ENCODE measurements at regions not wholly inside any gene's neighbourhood (a gene's known extent, or its start where the extent isn't known, plus 50 kb on each side); places are given as distances from the start of the nearest gene placed in this dataset.

- no peak for TF ChIP-seq CREB1 (IDR thresholded peaks at IDR 0.05; ENCODE audit: low read depth)
- no peak for TF ChIP-seq RAD21 (IDR thresholded peaks at IDR 0.05; ENCODE audit: low read depth)
- TF ChIP-seq NFIC (IDR thresholded peaks at IDR 0.05), result no peak
- no peak for TF ChIP-seq EP300 (IDR thresholded peaks at IDR 0.05; ENCODE audit: borderline replicate concordance)
- no peak for TF ChIP-seq TCF12 (IDR thresholded peaks at IDR 0.05; ENCODE audit: low read depth)
- no peak for TF ChIP-seq EGR1 (IDR thresholded peaks at IDR 0.05)
- no peak for TF ChIP-seq TEAD4 (IDR thresholded peaks at IDR 0.05)
- TF ChIP-seq CEBPB (IDR thresholded peaks at IDR 0.05), result no peak
- no peak for TF ChIP-seq YY1 (IDR thresholded peaks at IDR 0.05; ENCODE audit: low read depth)
- TF ChIP-seq ZBTB7A (IDR thresholded peaks at IDR 0.05; ENCODE audit: low read depth), result no peak
- TF ChIP-seq, protein P1, sequence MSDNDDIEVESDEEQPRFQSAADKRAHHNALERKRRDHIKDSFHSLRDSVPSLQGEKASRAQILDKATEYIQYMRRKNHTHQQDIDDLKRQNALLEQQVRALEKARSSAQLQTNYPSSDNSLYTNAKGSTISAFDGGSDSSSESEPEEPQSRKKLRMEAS (IDR thresholded peaks at IDR 0.05), result no peak
- TF ChIP-seq, protein P2, sequence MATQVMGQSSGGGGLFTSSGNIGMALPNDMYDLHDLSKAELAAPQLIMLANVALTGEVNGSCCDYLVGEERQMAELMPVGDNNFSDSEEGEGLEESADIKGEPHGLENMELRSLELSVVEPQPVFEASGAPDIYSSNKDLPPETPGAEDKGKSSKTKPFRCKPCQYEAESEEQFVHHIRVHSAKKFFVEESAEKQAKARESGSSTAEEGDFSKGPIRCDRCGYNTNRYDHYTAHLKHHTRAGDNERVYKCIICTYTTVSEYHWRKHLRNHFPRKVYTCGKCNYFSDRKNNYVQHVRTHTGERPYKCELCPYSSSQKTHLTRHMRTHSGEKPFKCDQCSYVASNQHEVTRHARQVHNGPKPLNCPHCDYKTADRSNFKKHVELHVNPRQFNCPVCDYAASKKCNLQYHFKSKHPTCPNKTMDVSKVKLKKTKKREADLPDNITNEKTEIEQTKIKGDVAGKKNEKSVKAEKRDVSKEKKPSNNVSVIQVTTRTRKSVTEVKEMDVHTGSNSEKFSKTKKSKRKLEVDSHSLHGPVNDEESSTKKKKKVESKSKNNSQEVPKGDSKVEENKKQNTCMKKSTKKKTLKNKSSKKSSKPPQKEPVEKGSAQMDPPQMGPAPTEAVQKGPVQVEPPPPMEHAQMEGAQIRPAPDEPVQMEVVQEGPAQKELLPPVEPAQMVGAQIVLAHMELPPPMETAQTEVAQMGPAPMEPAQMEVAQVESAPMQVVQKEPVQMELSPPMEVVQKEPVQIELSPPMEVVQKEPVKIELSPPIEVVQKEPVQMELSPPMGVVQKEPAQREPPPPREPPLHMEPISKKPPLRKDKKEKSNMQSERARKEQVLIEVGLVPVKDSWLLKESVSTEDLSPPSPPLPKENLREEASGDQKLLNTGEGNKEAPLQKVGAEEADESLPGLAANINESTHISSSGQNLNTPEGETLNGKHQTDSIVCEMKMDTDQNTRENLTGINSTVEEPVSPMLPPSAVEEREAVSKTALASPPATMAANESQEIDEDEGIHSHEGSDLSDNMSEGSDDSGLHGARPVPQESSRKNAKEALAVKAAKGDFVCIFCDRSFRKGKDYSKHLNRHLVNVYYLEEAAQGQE (IDR thresholded peaks at IDR 0.05; ENCODE audit: low read depth), result no peak
- TF ChIP-seq FOXM1 (IDR thresholded peaks at IDR 0.05; ENCODE audit: borderline replicate concordance, low read depth), result no peak
Observed at GRCh38 chr12:111185206-111185888, 183.5 kb downstream of the PHETA1 start.

Data from Ishikawa (cell line).